Suprapubic skin (tissue), 4 donors: ENCODE measurements at regions not wholly inside any gene's neighbourhood (a gene's known extent, or its start where the extent isn't known, plus 50 kb on each side); places are given as distances from the start of the nearest gene placed in this dataset.

ENCODE experiments used
- EP300 ChIP-seq: sonication (generic); formaldehyde crosslinking; IDR thresholded peaks from one replicate; pipeline ENCODE4 v1.6.1; 2017; ENCODE audit warnings: antibody characterized with exemption
- POLR2AphosphoS5 ChIP-seq, 3 donors: sonication (generic); formaldehyde crosslinking; IDR thresholded peaks; one replicate each; pipeline ENCODE4 v1.6.1; 2017; ENCODE audit warnings: antibody characterized with exemption in 3 of 3
- TF ChIP-seq, protein P1 (sequence below), 2 donors: fragments of 200-600 bp in 1 of 2; fragments of 450-650 bp in 1 of 2; sonication (generic) in 1 of 2; IDR thresholded peaks; one replicate each; pipeline ENCODE4 v1.5.1; 2016 to 2019; ENCODE audit warnings: antibody characterized with exemption in 2 of 2, mild to moderate bottlenecking in 1 of 2, moderate library complexity in 1 of 2

DNA sequence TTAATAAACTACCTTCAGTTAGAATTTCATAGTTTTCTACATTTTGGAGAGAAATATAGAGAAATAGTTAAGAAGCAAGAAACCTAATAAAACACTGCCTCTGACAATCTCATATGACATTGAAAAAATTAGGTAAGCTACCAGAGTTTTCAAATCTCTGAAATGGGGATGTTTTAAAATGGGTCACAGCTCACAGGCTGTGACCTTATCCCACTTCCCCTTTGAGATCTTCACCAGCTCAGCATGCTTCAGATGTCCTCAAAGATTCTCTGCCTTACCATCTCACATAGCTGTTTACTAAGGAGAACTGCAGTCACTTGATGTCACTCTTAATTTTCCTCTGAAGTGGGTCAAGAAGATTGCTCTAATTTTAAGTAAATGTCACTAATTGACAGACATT lies 717.8 kb downstream of the JRKL start:
- no peak for TF ChIP-seq EP300
- TF ChIP-seq, protein P1, sequence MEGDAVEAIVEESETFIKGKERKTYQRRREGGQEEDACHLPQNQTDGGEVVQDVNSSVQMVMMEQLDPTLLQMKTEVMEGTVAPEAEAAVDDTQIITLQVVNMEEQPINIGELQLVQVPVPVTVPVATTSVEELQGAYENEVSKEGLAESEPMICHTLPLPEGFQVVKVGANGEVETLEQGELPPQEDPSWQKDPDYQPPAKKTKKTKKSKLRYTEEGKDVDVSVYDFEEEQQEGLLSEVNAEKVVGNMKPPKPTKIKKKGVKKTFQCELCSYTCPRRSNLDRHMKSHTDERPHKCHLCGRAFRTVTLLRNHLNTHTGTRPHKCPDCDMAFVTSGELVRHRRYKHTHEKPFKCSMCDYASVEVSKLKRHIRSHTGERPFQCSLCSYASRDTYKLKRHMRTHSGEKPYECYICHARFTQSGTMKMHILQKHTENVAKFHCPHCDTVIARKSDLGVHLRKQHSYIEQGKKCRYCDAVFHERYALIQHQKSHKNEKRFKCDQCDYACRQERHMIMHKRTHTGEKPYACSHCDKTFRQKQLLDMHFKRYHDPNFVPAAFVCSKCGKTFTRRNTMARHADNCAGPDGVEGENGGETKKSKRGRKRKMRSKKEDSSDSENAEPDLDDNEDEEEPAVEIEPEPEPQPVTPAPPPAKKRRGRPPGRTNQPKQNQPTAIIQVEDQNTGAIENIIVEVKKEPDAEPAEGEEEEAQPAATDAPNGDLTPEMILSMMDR (IDR thresholded peaks at IDR 0.05), result no peak
- TF ChIP-seq POLR2AphosphoS5 (IDR thresholded peaks at IDR 0.05), result no peak
